EH (cell line): ENCODE measurements at regions not wholly inside any gene's neighbourhood (a gene's known extent, or its start where the extent isn't known, plus 50 kb on each side); places are given as distances from the start of the nearest gene placed in this dataset.
"Not testable (repeated sequence)": the region's sequence is repeated elsewhere in the genome, so short reads cannot be mapped to it uniquely, and the experiment has no call there.

ENCODE experiments used
- DNase-seq: peaks from one replicate; pipeline ENCODE4 v3.0.0-alpha.2; 2015; ENCODE audit warnings: low read depth

GRCh38 chr2:89152501-89152900 lies 461.0 kb downstream of the RPIA start:
- DNase-seq, result not testable (repeated sequence)

- DNase-seq, result not testable (repeated sequence)
These were observed 461.7 kb downstream of the RPIA start for GRCh38 chr2:89153210-89153609.

- not testable (repeated sequence) for DNase-seq
These were observed 462.8 kb downstream of the RPIA start for GRCh38 chr2:89154247-89154682.

GRCh38 chr2:89160306-89160705 lies 468.8 kb downstream of the RPIA start:
- DNase-seq, result not testable (repeated sequence)

- DNase-seq, result not testable (repeated sequence)
These were observed 470.2 kb downstream of the RPIA start for GRCh38 chr2:89161626-89162025.

GRCh38 chr2:89170506-89171173 lies 479.2 kb downstream of the RPIA start:
- DNase-seq, result not testable (repeated sequence)

GRCh38 chr2:89171174-89171519 lies 479.7 kb downstream of the RPIA start:
- not testable (repeated sequence) for DNase-seq

GRCh38 chr2:89177004-89177403 lies 485.5 kb downstream of the RPIA start:
- DNase-seq, result not testable (repeated sequence)

GRCh38 chr2:89182221-89182620 lies 490.7 kb downstream of the RPIA start:
- not testable (repeated sequence) for DNase-seq

GRCh38 chr2:89184746-89185145 lies 493.3 kb downstream of the RPIA start:
- not testable (repeated sequence) for DNase-seq

GRCh38 chr2:89195636-89196251 lies 504.3 kb downstream of the RPIA start:
- not testable (repeated sequence) for DNase-seq

- DNase-seq, result not testable (repeated sequence)
These were observed 505.2 kb downstream of the RPIA start for GRCh38 chr2:89196719-89197118.

GRCh38 chr2:89198026-89198425 lies 506.6 kb downstream of the RPIA start:
- not testable (repeated sequence) for DNase-seq

- not testable (repeated sequence) for DNase-seq
These were observed 508.2 kb downstream of the RPIA start for GRCh38 chr2:89199453-89200246.

- DNase-seq, result not testable (repeated sequence)
These were observed 508.7 kb downstream of the RPIA start for GRCh38 chr2:89200247-89200527.

GRCh38 chr2:89202518-89202917 lies 511.0 kb downstream of the RPIA start:
- DNase-seq, result not testable (repeated sequence)

- peak; percentile 11 for DNase-seq
These were observed 513.7 kb downstream of the RPIA start for GRCh38 chr2:89205153-89205552.

- peak; percentile 37 for DNase-seq
These were observed 516.9 kb downstream of the RPIA start for GRCh38 chr2:89208144-89208932.

GRCh38 chr2:89213151-89213550 lies 521.7 kb downstream of the RPIA start:
- DNase-seq, result peak; percentile 18

GRCh38 chr2:89213811-89214210 lies 522.3 kb downstream of the RPIA start:
- not testable (repeated sequence) for DNase-seq

- not testable (repeated sequence) for DNase-seq
These were observed 530.0 kb downstream of the RPIA start for GRCh38 chr2:89221474-89221873.

- not testable (repeated sequence) for DNase-seq
These were observed 530.7 kb downstream of the RPIA start for GRCh38 chr2:89222063-89222732.
